Stomach (tissue), 4 donors: ENCODE measurements at regions not wholly inside any gene's neighbourhood (a gene's known extent, or its start where the extent isn't known, plus 50 kb on each side); places are given as distances from the start of the nearest gene placed in this dataset.

Experiments
- CTCF ChIP-seq, 7 experiments: fragments of 450-650 bp in 4 of 7; fragments of 200-600 bp in 3 of 7; sonication (generic) in 3 of 7; IDR thresholded peaks; one replicate each; pipeline ENCODE4 v1.5.1; 2016 to 2019; ENCODE audit warnings: antibody characterized with exemption in 7 of 7, control low read depth in 2 of 7, mild to moderate bottlenecking in 1 of 7
- EP300 ChIP-seq: sonication (generic); formaldehyde crosslinking; IDR thresholded peaks from one replicate; pipeline ENCODE4 v1.6.1; 2017; ENCODE audit warnings: antibody characterized with exemption
- POLR2A ChIP-seq, 4 donors: fragments of 450-650 bp; IDR thresholded peaks; one replicate each; pipeline ENCODE4 v1.6.1; 2016; ENCODE audit warnings: antibody characterized with exemption in 4 of 4, control low read depth in 2 of 4, mild to moderate bottlenecking in 1 of 4, moderate library complexity in 1 of 4
- POLR2AphosphoS5 ChIP-seq, 3 donors: sonication (generic); formaldehyde crosslinking; IDR thresholded peaks; one replicate each; pipeline ENCODE4 v1.6.1; 2016; ENCODE audit warnings: antibody characterized with exemption in 3 of 3

DNA sequence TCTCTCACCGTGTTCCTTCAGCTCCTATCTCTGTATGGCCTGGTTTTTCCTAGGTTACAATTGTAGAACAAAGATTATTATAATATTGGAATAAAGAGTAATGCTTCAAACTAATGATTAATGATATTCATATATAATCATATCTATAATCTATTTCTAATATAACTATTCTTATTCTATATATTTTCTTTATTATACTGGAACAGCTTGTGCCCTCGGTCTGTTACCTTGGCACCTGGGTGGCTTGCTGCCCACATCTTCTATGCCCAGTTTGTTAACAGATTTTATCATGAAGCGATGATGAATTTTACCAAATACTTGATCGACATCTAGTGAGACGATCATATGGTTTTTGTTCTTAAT, 363.6 kb upstream of the TYRP1 start:
- TF ChIP-seq CTCF (IDR thresholded peaks at IDR 0.05) (no peak), POLR2A (IDR thresholded peaks at IDR 0.05) (no peak), EP300 (no peak), POLR2AphosphoS5 (IDR thresholded peaks at IDR 0.05) (no peak)
